ENCODE measurements at regions not wholly inside any gene's neighbourhood (a gene's known extent, or its start where the extent isn't known, plus 50 kb on each side); places are given as distances from the start of the nearest gene placed in this dataset.
"Not testable (repeated sequence)": the region's sequence is repeated elsewhere in the genome, so short reads cannot be mapped to it uniquely, and the experiment has no call there.

DNA sequence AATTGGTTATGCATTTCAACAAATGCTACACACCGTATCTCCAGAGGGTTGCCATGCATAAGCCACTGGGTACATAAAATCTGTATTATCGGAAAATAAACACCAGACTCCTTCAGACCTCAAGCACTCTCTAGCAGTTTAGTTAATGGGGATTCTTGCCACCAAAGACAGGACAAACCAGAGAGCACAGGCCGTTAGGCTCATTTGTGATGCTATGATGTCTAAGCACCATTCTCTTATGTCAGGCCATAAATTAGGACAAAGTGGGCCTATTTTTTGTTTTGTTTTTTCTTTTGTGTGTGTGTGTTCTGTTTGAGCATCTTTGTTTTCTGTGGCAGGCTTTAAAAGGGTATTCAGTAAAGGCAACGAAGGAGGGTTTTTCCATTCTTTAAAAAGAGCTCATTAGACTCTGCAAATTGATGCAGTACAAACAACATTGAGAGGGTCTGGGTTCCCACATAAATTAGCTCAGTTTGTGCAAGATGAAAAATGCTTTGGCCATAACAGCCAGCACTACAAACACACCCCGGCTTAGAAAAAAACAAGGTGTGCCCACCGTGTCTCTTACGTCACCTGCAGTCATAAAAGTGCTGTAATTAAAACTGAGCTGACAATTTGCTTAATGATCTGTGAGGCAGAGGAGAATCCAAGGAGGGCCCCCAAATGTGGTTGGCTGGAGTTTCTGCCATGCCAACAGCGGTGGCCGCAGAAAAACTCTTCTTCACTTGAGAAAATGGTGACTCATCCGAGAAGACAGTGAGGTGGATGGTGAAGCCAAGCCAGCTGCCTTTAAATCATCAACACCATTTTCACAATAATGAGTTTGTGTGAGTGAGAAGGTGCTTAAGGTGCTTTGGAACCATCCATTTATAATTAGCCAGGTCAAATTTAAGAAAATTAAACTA lies 297.9 kb downstream of the GATA3 start:
- H3K4me3 ChIP-seq (ENCODE audit: low read length), result no peak overlapping the region
- DNase-seq (ENCODE audit: low read depth, low spot score), result no peak

DNA sequence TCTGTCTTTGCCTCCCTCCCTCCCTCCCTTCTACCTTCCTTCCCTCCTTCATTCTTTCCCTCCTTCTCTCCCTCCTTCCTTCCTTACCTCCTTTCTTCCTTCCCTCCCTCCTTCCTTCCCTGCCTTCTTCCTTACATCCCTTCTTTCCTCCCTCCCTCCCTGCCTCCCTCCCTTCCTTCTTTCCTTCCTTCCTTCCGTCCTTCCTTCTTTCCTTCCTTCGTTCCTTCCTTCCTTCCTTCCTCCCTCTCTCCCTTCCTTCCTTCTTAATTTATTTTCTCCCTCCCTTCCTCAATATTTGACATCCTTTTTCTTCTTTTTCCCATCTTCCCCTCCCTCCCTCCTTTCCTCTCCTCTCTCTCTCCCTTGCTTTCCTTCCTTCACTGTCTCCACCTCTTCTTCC lies 301.8 kb downstream of the GATA3 start:
- DNase-seq (ENCODE audit: low read depth, low spot score), result no peak
- no peak overlapping the region for H3K4me3 ChIP-seq (ENCODE audit: low read length)

DNA sequence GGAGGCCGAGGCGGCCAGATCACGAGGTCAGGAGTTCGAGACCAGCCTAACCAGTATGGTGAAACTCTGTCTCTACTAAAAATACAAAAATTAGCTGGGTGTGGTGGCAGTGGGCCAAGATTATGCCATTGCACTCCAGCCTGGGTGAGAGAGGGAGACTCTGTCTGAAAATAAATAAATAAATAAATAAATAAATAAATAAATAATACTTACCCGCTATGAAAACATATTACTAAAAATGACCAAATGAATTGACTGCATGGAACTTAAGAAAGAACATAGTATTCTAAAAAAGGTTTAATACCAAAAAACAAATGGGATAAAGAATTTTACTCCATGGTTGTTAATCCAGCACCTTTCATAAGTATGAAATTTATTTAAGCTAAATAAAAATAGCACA lies 305.0 kb downstream of the GATA3 start:
- DNase-seq (ENCODE audit: low read depth, low spot score), result no peak
- no peak overlapping the region for H3K4me3 ChIP-seq (ENCODE audit: low read length)

DNA sequence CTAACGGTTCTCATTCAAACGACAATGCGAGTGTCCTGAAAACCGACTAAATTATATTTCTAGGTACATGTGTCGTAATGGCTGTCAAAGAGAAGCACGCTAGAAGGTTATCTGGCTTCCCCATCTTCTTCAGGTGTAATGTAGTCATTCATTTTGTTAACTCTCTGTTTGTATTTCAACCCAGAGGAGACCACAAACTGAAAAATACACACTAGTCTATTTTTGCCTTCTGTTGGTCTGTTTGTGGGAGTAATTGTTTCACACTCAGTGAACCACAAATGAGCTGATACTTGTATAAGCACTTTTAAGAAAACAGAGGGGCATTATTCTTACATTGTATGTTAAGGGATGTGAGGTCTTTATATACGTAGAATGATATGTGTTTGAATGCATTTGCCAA lies 305.9 kb downstream of the GATA3 start:
- peak; percentile 89 for DNase-seq (ENCODE audit: low read depth, low spot score)
- peak overlapping the region; percentile 11 for H3K4me3 ChIP-seq (ENCODE audit: low read length)

DNA sequence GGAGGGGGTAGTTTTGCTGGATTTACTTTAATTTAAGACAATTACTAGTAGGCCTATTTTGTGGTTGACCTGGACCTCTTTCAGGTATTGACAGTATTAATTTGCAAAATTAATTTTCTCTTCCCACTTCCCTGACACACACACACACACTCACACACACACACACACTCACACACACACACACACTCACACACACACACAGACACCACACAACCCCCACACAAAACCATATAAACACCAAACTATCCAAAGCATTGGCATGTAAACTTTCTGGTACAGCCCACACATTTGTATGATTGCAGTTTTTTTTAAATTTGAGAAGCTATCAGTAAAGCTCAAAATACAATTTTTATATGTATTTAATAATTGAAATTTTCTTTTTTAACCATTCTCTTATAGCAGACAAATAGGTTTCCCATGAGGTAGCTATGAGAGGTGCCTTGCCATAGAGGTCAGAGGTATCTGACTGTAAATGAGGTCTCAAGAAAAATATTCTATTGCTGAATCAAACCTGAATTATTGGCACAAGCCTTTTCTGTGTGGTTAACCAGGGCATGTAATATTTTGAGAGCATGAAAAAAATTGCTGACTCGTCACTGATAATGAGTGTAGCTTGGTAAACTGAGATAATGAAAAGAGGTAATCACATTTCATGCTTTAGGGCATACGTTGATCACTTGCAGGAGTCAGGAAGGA lies 306.5 kb downstream of the GATA3 start:
- H3K4me3 ChIP-seq (ENCODE audit: low read length), result peak overlapping the region; percentile 11; the same call in 1 of the 2 replicates
- DNase-seq (ENCODE audit: low read depth, low spot score), result no peak

DNA sequence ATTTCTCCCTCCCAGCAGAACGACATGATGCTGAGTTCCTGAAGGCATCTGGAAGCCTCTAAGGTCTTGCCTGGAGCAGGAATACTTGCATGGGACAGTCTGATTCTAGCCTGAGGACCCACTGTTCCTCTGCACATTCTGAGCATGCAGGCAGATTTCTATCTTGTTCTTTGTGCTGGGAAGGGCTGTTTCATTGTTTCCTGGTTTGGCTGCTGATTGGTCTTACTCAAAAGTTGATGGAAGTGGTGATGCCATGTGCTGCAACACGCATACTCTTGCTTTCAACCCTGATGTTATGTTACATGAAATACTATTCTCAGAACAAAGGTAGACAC lies 307.0 kb downstream of the GATA3 start:
- DNase-seq (ENCODE audit: low read depth, low spot score), result no peak
- no peak overlapping the region for H3K4me3 ChIP-seq (ENCODE audit: low read length)

DNA sequence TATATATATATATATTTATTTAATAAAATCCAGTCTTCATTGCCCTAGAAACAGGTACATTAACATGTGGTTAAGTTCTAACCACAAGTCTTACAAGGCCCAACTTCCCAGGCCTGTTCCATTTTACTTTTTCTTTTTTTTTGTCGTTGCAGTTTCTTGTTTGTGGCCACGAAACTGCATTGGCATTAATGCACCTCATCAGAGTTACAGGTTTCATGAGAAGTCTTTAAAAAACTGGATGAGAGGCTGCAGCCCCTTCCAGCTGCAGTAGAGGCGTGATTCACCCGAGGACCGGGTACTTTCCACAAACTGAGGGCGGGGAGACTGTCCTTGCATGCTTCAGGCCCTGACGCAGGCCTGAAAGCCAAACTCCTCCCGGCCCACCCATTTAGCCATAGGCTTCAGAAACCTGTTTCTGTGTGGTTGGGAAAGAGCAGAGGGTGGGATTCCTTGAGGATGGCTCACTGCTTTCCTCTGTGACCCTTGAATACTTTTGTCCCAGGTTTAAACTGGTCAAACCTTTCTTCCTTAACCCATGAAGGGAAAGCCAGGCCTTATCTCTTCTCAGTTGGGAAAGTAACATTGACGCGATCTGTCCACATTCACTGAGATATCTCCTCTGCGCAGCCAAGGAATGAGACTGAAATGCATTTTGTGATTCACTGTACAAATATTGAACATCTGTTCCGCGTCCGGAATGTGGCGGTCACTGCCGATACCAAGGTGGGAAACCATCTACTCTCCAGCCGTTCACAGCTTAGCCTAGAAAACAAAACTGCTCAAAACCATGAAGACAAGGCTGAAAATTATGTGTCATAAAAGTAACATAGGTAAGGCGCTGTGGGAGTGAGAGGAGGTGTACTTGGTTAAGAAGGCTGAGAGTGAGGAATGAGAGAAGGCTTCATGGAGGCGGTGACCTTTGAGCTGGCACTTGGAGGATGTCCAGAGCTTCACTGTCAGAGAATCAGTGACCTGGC lies 311.7 kb downstream of the GATA3 start:
- DNase-seq (ENCODE audit: low read depth, low spot score), result peak; percentile 79
- no peak overlapping the region for H3K4me3 ChIP-seq (ENCODE audit: low read length)

DNA sequence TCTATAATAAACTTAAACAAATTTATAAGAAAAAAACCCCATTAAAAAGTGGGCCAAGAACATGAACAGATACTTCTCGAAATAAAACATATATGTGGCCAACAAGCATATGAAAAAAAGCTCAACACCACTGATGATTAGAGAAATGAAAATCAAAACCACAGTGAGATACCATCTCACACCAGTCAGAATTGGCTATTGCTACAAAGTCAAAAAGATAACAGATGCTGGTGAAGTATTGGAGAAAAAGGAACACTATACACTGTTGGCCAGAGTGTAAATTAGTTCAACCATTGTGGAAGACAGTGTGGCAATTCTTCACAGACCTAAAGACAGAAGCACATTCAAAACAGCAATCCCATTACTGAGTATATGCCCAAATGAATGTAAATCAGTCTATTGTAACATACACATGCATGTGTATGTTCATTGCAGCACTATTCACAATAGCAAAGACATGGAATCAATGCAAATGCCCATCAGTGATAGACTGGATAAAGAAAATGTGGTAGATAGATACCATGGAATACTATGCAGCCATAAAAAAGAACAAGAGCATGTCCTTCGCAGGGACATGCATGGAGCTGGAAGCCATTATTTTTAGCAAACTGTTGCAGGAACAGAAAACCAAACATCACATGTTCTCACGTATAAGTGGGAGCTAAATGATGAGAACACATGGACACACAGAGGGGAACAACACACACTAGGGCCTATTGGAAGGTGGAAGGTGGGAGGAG lies 313.4 kb downstream of the GATA3 start:
- DNase-seq (ENCODE audit: low read depth, low spot score); H3K4me3 ChIP-seq (ENCODE audit: low read length): not testable (repeated sequence)

DNA sequence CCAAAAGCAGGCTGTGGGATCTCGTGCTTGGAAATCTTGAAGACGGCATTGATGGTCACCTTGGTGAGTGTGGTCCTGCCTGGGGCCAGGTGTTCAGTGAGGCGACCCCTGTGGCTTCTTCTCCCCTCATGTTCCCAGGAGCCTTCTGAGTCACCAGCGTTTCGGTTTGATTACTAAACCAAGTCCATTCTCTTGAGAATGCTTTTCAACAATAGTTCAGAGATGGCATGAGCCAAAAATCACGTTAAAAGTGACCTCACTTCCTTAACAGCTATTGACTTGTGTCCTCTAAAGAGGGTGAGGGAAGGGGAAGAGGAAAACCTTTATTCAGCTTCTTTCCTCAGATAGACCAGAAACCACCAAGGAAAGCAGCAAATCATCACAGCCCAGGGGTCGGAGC lies 315.2 kb downstream of the GATA3 start:
- no peak for DNase-seq (ENCODE audit: low read depth, low spot score)
- no peak overlapping the region for H3K4me3 ChIP-seq (ENCODE audit: low read length)

DNA sequence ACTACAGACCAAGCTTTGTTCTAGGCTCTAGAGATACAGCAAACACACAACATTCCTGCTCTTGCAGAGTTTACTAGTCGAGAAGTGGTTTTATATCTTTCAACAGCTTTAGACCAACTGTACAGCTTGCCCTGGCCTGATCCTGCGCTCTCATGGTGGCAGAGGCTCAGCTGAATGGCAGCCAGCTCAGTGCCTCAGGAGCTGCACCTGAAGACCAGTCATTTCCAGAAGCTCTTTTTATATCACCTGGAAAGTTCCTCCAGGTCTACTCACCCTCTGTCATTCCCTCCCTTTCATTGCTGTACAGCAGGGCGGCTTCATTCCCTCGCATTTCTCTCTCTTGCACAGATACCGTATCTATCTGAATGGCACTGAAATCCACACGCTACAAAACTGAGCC lies 319.8 kb downstream of the GATA3 start:
- no peak overlapping the region for H3K4me3 ChIP-seq (ENCODE audit: low read length)
- no peak for DNase-seq (ENCODE audit: low read depth, low spot score)

DNA sequence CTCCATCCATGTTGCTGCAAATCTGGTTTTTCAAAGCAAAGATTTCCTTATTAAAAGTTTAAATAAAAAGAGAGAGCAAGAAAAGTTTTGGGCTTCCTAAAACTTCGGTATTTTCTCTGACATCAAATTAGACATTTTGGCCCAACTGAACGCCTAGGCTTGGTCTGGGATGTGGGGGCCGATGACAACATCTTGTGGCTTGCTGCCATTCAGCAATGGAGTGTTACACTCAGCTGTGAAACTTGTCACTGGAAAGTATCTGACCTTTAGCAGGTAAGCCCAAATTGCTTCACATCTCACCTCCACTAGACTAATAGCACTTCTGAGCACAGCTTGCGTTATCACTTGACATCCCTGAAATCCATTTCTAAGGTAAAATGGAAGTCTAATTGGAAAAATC lies 320.6 kb downstream of the GATA3 start:
- no peak overlapping the region for H3K4me3 ChIP-seq (ENCODE audit: low read length)
- no peak for DNase-seq (ENCODE audit: low read depth, low spot score)

DNA sequence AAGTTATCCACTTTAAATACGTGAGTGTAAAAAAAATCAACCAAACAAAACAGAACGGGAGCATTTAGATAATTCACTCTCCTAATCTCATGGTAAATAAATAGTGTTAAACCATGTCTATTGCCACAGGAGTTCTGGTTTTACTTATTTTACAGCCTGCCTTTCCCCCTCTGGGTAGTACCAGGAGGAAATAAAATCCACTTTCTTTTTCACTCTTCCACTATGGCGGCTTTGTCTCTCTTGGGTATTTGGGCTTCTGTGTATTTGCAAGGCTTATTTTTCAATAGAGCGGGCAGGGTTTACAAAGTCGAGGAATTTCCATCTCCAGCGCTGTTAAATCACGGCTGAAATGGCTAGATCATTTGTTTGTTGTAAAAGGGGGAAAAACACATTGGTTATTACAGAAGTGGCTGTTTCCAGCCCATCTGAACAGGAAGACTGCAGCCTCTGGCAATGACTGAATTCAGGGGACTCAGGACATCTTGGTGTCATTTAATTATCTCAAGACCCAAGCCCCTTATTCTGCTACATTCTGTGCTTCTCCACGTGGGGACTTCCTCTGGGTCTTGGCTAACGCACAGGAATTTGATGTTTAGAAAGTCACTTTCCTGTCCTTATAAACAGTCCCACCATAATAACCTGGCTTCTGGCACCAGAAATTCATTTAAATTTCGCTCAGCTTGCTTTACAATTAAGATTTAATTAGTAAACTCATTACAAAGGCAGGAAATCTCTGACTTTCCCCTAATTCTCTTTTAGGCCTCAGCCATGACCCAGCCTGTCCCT lies 323.9 kb downstream of the GATA3 start:
- DNase-seq (ENCODE audit: low read depth, low spot score), result no peak

DNA sequence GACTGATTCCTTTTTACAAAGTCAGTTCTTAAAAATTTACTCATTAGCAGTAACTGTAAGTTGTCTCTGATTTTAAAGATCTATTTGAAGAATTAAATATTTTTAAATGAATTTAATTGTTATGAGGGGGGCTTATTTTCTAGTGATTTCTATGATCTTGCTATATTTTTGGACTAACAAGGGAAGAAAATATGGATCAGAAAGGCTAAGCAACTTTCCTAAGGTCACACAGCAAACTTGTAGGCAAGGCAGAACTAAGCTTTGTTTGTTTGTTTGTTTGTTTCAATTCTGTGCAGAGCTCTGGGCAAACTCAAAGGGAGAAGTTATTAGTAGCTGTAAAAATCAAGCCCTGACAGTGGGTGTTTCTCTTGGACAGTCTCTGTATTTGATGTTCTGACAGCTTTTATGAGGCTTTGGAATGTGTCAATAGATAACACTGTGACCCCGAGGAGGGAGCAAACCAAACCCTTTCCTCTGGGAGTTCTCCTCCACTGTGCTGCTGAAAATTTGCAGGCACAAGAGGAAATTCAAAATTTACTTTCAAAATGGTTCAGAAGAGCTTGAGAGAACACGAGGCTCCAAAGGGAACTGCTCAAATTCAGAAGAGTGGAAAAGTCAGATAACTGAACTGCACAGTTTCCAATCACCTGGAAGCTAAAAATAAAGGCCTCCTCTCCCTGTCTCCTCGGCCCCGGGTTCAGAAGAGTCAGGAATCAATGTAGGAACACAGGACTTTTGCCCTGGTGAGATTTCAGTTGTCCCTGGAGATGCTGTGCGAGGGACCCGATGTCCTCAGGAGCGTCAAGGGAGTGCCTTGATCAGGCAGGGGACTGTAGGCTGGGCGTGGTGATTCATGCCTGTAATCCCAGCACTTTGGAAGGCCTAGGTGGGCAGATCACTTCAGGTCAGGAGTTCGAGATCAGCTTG lies 325.7 kb downstream of the GATA3 start:
- DNase-seq (ENCODE audit: low read depth, low spot score), result no peak
- H3K4me3 ChIP-seq (ENCODE audit: low read length), result no peak overlapping the region

More for the DNA sequence above, 323.9 kb downstream of the GATA3 start:
- H3K4me3 ChIP-seq (ENCODE audit: low read length), result no peak overlapping the region

DNA sequence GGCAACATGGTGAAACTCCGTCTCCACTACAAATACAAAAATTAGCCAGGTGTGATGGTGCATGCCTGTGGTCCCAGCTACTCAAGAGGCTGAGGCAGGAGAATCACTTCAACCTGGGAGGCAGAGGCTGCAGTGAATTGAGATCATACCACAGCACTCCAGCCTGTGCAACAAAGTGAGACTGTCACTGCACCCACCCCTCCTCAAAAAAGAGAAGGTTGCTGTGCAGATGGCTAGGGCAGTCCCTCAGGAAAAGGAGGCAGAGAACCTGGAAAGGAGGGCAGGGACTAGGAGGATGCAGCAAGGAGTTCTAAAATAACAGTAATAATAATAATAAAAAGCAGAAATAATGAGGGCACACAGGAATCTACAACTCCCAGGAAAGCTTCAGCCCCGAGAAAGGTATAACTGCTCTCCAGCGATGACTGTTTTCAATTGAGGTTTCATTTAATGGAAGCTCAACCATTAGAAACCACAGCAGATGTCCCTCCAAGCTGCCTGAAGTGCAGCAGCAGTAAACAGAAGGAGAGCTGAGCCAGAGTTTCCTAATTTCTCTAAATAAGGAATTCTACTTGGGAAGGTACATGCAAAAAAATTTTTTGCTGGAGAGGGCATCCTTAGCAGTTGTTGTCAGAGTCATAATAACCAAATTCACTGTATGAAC lies 326.5 kb downstream of the GATA3 start:
- no peak overlapping the region for H3K4me3 ChIP-seq (ENCODE audit: low read length)
- DNase-seq (ENCODE audit: low read depth, low spot score), result no peak

DNA sequence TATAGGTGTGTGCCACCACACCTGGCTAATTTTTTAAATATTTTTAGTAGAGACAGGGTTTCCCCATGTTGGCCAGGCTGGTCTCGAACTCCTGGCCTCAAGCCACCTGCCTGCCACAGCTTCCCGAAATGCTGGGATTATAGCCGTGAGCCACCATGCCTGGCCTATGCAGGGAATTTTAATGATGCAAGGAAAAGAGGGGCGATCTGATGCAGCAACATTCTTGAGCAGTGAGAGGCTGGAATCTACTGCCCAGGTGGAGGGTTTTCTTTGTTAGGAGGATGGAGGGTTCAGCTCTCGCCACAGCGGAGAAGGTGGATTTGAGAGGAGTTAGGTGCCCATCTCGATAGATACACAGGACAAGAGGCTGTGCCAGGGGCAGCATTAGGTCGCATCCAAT lies 332.3 kb downstream of the GATA3 start:
- DNase-seq (ENCODE audit: low read depth, low spot score), result no peak
- no peak overlapping the region for H3K4me3 ChIP-seq (ENCODE audit: low read length)

DNA sequence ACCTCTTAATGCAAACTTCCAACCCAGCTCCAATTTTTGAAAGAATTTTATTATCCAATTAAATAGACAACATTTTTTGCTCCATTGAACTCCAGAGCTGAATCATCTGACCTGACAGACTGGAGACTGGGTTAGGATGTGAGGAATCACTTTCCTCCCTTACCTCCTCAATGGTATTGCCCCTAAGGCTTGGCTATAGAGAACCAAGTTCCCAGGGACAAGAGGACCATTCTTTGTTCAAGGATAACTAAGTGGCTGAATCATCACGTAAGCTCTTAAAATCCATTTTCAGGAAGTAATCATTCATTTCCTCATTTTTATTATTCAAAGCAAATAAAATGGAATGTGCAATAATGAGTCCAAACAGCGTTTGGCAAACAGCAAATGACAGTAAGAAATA lies 335.1 kb downstream of the GATA3 start:
- H3K4me3 ChIP-seq (ENCODE audit: low read length), result no peak overlapping the region
- DNase-seq (ENCODE audit: low read depth, low spot score), result no peak

DNA sequence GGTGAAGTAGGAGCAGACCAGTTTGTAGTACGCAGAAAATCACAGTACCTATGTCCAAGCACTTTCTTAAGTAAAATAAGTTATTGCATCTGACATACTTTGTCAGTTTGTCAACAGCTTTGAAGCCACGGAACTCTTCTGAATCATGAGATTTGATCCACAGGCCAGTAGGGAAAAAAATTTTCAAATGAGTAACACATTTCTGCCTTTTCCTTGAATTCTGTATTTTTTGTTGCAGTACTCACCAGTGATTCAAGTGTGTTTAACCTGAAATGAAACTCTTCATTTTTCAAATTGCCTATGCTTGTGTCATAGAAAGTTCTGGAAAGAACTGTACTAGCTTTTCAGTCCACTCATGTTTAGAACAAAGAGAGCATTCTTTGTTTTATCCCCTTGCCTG lies 337.7 kb downstream of the GATA3 start:
- DNase-seq (ENCODE audit: low read depth, low spot score), result no peak
- H3K4me3 ChIP-seq (ENCODE audit: low read length), result no peak overlapping the region
